GM19452 (cell line): ENCODE measurements at regions not wholly inside any gene's neighbourhood (a gene's known extent, or its start where the extent isn't known, plus 50 kb on each side); places are given as distances from the start of the nearest gene placed in this dataset.

ENCODE experiments used
- ATAC-seq: cut with Tn5 transposase; IDR thresholded peaks from one replicate; pipeline ENCODE4 v1.9.1; 2021; ENCODE audit not compliant: unreplicated experiment

DNA sequence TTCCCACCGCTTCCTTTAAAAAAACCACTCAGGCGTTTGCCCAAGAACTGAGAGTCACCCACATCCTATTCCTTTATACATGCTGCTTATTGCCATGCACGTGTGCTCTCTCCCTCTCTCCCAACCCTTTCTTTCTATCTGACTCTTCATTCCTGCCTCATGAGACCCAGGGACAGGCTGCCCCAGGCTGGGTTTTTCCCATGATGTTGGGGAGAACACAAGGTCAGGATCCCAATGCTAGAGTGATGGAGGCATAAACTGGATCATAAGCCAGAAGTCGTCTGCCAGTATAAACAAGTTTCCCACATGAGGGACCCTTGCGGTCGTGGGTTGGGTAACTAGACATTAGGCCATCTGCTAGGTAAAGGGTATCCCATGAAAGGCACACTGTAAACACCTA is 64.9 kb downstream of the CD2 start:
- ATAC-seq = no peak

DNA sequence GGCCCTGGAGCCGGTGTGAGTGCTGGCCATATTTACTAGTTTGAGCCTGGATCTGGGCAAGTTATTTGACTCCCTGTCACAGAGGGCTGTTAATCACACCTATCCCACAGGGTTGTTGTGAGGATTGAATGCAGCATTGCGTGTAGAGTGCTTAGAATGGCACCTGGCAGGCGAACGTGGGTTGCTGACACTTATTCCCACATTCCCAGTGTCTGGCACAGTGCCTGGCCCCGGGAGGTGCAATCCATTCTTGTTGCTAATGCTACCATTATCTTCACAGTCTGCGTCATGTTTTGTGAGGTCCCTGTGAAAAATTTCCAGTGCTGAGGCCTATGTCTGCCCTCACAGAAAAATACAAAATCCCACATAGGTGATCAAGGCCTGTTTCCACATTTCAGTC is 66.1 kb downstream of the CD2 start:
- no peak for ATAC-seq

DNA sequence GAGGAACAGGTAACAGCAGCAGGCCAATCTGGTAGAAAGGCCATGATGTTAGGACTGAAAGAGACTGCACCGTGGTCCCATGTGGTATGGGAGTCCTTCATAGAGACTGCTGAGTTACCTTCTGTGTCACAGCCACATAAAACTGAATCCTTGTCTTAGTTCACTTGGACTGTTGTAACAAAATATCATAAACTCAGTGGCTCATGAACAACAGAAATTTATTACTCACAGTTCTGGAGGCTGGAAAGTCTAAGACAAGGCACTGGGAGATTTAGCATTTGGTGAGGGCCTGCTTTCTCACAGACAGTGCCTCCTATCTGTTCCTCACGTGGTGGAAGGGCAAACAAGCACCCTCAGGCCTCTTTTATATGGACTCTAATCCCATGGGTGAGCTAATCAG is 67.5 kb downstream of the CD2 start:
- no peak for ATAC-seq

DNA sequence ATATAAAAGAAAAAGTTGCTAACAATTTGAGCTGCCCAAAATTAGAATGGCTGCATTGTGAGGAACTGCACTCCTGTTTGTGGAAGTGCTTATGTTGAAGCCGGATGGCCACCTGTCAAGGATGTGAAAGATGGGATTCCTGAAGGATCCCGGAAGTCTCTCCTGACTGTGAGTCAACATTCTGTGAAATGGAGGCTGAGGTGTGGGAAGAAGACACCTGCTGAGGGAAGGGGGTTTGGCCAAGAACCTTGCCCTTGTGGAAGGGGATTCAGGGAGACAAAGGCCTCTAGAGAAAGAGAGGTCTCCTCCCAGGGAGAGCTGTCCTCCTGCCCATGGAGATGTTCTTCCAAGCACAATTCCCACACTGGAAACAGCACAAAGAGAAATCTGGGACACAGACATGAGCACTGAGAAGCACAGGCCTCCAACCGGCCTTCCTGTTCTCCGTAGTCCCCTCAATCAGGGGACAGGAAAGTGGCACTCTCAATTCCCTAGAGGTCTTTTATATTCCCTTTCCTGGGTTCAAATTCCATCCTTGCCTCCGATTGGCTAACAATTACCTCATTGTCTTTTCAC is 70.5 kb downstream of the CD2 start:
- no peak for ATAC-seq

DNA sequence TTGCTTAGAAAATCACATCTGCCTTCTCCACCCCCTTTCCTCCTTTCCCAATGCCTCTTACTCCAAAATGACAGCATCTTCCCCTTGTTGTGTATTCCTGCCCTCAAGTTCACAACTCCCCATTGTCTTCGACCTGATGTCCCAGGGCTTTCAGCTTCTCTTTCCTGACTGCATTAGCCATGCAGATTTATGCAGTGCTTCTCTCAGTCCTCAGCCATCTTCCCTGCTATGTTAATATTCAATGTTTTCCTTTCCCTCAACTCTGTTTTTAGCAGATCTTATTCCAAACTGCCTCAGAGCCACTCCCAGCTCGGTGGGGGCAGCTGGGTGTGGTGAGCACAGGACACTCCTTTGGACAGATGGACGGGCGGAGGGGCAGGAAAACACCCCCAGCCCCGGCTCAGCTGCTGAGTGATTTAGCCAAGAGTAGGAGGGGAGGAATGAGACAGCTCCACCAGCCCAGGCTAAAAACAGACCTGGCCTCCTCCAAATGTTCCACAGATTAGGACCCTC is 71.0 kb downstream of the CD2 start:
- ATAC-seq = no peak

DNA sequence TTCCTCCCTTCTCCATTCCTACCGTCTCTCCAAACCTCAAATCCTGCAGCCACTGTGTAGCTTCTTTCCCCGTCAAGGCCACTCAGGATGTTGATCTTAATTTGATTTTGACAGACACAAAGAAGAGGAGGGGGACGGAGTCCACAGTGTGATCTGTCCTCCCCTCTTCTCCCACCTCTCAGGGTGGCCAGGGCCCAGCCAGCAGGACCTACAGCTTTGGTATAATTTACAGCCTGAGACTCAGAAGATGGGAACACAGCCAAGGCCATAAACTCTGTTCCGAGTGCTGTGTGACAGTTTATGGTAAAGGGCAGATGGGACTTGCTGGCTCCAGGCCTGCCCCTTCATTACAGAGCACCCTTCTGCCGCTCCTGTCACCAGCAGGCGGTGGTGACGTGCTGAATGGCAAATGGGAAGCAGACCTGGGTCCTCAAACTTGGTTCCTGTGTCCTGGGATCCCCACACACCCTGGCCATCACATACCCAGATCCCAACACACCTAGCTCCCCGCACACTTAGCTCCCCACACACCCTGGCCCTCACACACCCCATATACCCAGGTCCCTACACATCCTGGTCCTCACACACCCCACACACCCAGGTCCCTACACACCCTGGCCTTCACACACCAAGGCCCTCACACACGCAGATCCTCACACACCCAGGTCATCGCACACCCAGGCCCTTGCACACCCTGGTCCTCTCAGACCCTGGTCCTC is 71.6 kb downstream of the CD2 start:
- ATAC-seq = no peak

DNA sequence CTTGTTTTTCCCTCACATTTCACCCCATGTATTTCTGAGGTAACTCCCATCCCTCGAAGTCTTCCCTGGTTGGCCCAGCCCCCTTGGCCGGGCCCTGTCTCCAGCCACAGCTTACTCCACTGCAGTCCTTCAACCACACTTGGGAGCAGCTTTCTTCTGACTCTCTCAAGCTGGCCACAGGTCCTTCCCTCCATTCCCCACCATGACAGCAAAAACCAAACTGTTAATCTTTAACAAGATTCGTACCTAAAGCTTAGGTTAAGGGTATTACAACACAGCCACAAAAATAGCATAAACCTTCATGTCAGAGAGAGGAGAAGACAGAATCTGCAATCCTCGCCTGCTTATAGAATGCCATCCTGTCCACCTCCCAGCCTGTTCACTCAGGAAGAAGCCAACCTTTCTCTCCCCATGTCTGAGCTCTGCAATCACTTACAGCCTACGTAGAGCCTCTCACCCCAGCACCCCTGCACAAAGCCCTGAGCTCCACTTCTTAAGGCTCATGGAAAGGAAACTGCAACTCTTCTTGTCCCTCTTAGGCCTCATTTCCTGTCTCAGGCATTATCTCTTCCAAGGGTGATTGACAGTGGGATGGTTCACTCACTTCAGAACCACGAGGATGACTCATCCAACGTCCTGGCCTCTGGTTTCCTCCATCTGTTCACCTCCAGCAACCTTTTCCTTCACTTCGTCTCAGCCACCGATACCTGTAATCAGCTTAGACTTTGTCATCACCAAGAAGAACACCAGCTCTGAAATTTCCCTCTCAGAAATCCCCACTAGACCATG is 72.8 kb downstream of the CD2 start:
- ATAC-seq = peak; percentile 84

DNA sequence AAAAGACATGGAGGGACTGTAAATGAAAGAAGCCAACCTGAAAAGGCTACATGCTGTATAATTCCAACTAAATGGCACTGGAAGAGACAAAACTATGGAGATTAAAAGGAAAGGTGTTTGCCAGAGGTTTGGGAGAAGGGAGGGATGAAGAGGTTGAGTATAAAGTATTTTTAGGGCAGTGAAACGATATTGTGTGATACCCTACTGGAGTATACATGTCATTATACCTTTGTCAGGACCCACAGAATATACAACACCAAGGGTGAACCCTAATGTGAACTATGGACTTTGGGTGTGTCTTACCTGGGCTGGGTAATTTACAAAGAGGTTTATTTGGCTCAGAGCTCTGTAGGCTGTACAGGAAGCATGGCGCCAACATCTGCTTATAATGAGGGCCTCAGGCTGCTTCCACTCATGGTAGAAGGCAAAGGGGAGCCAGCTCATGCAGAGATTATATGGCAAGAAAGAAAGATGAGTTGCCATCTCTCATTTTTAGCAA is 73.4 kb downstream of the CD2 start:
- ATAC-seq = no peak

DNA sequence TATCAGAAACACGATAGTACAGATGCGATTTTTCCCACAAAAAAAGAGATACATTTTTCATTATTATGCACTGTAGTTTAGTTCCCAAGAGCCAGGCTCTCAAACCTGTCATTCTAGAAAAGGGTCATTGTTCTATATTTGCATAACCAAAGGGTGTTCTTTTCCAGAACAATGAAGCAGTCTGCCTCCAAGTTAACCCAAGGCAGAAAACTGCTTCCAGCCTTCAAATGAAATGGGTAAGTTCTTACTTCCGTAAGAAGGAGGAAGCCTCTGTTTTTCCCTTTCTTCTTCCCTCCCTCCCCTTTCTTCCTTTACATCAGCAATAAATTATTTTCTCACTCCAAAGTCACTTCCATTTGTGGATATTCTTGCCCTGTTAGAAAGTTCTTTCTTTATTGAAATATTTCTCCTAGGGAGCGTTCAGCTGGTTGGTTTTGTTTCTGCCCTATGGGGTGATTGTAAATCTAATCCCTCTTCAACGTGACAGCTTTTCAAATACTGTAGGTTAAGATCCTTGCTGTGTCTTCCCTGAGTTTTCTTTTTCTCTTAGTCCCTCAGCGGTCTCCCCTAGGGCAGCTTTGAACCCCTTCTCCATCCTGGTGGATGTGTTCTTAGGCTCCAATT is 77.3 kb upstream of the PTGFRN start:
- ATAC-seq = no peak

DNA sequence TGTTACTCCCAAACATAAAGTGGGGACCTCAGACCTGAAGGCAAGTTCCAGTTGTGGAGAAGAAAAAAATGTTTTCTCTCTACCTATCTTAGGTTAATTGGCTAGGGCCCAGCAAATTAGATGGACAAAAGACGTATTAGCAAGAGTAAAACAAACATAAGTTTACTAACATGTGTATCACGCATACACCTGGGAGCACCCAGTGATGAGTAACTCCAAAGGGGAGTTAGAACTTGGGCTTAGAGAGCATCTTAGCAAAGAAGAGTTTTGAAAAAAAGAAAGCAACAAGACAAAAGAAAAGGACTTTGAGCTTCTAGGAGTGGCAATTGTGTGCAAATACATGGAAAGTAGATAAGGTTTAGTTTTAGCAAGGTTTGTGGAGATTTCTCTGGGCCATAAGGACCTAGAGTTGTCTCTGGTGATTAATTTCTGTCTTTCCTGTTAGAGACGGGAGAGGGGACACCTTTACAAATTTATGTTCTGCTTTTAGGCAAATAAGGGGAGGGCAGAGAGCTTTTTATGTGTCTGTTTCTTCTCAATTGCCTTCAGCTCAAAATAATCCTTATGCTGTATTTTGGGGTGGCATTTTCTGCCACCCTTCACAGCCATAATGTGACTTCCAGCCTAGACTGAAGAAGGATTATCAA is 76.7 kb upstream of the PTGFRN start:
- no peak for ATAC-seq

DNA sequence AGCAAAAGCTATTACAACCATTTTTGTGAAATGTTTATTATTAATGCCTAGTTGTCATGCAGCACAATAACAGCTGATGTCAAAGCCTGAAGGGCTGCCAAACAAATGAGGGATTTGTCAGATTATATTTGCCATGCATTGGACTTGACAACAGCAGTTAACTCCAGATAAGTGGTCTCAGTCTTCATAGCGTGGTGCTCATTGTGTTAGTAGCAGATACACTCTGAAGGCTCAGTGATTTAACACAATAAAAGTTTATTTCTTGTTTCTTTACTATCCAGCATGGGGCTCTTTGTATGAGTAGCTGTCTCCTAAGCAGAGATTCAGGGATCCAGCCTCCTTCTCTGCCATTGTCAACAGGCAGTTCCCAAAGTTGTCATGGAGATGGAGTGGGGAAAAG is 76.0 kb upstream of the PTGFRN start:
- no peak for ATAC-seq

DNA sequence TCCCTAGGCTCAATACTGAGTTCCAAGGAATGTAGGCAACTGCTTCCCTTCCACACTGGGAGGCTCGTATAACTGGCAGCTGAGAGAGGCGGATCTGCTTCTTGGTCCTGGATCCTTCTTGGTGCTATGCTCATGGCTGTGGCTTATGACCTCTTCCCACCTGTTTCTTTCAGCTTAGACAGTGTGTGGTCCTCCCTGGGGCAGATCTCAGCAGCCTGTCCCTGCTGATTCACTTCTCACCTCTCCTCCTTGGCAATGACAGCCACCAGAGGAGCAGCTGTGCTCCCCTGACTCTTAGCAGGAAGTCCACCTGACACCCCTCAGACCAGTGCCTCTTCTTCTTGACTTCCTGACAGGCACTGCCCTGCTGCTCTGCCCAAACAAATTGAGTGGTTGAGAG is 75.1 kb upstream of the PTGFRN start:
- no peak for ATAC-seq

DNA sequence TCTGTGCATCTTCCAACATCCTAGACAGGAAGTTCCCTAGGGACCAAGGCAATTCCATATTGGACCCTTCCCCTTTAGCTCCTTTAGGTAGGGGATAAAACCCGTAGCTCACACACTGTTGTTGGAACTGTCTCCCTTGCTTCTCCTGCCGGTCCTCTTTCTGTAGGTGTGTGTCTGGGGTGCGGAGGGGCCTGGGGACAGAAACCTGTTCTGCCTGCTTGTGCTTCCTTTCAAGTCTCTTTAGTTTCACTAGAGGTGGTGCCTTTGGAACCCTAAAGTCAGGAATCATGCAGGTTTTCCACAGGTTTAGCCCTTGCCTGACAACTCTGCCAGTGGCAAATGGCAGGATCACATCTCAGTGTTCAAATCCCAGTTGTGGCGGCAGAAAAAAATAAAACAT is 74.6 kb upstream of the PTGFRN start:
- ATAC-seq = no peak

DNA sequence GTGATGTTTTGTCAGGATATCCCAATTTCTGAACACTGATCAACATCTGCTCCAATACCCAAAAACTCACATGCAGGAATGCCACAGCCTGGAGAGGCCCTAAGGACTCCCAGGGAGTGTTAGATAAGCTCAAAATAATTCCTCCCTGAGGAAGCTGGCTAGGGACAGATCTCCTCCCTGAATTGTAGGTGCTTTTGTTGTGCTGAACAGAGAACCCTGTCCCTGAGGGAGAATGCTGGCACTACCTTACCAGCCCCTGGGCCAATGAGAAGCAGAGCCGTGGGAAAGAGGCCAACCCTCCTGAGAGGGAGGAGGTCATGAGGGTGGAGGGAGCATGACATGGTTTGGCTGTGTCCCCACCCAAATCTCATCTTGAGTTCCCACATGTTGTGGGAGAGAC is 73.6 kb upstream of the PTGFRN start:
- no peak for ATAC-seq

DNA sequence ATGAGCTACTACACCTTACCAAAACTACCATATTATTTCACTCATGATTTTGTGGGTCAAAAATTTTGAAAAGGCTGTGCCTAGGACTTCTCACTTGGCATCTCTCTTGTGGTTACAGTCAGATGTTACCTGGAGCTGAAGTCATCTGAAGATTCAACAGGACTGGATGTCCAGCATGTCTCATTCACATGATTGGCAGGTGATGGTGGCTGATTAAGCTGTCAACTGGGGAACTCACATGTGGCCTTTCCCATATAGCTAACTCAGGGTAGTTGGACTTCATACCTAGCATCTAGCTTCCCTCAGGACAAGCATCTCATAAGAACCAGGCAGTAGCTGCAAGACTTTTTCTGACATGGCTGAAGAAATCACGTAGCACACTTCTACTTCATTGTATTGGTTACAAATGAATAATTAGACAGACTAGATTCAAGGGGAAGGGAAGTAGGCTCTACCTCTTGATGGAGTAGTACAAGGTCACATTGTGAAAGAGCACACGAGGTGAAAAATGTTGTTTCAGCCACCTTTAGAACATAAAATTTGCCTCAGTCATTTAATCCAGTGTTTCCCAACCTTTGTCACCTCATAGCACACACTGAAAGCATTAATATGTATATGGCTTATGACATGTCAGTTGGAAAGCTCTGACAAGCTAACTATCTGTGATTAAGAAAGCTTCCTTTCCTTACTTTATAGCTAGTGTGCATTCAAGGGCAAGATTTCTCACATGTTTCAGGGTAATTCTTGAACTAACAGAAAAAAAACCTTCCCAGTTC is 68.0 kb upstream of the PTGFRN start:
- ATAC-seq = no peak

DNA sequence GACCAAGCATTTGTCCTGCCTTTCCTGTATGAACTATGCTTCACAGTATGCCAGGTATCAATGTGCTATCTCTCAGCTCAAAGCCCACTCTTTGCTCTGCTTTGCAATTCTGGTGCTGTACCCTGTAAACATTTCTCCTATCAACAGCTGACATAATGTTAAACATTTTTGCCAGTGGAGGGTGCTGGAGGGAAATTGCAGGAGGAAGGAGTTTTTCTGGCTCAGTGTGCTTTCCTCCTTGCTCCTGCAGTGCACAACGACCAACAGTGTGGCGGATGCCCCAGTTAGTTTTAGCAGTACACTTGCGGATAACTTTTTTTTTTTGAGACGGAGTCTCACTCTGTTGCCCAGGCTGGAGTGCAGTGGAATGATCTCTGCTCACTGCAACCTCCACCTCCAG is 67.1 kb upstream of the PTGFRN start:
- ATAC-seq = no peak

DNA sequence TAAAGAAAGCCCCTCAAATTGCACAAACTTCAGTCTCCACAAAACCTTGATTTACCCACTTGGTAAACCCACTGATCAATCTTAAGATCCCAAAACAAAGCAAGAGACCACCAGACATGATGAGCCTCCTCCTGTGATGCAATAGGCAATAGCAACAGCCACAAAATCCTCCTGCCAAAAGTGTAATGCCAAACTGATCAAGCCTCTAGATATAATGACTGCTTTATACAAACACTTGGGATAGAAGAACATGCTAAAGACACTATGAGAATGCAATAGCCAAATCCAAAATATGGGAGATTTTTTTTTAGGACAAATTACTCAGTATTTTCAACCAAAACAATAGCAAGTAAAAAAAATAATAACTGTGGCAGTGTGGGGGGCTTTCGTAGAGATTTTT is 64.9 kb upstream of the PTGFRN start:
- ATAC-seq = no peak

DNA sequence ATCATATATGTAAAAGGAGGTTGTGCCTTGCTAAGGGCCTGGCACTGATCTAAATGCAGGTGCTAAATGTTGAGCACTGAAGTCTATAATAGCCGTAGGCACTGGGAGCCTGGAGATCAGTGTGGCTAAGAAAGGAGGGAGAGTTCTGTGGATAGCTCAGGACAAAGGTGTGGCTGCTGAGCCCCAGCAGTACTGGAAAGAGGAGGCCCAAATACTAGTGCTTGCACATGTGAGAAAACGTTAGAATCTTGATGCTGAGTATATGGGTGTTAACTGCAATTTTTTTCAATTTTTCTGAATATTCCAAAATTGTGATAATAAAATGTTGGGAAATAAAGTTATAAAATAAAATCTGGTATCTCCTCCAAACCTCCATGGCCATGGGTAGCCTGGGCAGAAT is 62.5 kb upstream of the PTGFRN start:
- ATAC-seq = no peak

DNA sequence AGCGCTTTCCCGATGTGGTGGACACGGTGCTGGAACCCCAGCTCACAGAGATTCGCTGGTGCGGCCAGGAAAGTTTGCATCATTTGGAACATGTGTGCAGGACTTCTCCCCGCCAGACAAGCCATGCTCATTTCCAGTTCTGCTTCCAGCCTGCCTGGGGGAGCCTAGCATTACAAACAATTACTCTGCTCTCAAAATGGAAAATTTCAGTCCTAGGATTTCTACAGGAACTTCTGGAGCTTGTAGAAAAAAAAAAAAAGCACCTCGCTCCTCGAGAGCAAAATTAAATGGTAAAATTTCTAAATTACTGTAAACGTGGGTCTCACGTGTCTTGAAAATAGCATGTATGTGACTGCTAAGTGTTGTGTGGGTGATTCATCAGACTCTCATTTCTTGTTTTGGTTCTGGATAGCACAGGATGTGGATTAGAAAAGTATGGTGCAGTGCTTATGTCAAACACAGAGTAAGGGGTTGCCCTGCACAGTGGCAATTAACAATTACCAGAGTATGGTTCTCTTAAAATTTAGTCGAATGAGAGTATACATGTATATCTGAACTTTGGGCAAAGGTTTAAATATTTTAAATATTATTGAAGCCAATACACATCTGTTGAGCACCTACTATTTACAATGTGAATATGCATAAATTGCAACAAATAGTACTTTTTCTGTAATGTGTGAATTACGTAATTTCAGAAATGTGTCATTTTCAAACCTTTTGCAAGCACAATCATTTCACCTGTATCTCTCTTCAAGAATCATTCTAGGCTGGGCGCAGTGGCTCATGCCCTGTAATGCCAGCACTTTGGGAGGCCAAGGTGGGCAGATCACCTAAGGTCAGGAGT is 61.8 kb upstream of the PTGFRN start:
- no peak for ATAC-seq
